CD4-positive, alpha-beta T cell treated with Interleukin-15 for 4 hours (primary cell): ENCODE measurements at regions not wholly inside any gene's neighbourhood (a gene's known extent, or its start where the extent isn't known, plus 50 kb on each side); places are given as distances from the start of the nearest gene placed in this dataset.
"Not testable (repeated sequence)": the region's sequence is repeated elsewhere in the genome, so short reads cannot be mapped to it uniquely, and the experiment has no call there.

Experiments
- DNase-seq: peaks from one replicate; pipeline ENCODE4 v3.0.0-alpha.2; 2020; ENCODE audit warnings: low spot score

GRCh38 chr6:113707194-113707593, 150.0 kb upstream of the MARCKS start:
- no peak for DNase-seq

- DNase-seq, result no peak
These were observed 147.1 kb upstream of the MARCKS start for GRCh38 chr6:113709936-113710509.

GRCh38 chr6:113713665-113714064, 143.5 kb upstream of the MARCKS start:
- DNase-seq, result no peak

- DNase-seq, result no peak
These were observed 138.6 kb upstream of the MARCKS start for GRCh38 chr6:113718588-113718987.

- DNase-seq, result no peak
These were observed 138.1 kb upstream of the MARCKS start for GRCh38 chr6:113719064-113719463.

- DNase-seq, result no peak
These were observed 137.6 kb upstream of the MARCKS start for GRCh38 chr6:113719545-113719944.

- DNase-seq, result no peak
These were observed 134.0 kb upstream of the MARCKS start for GRCh38 chr6:113723182-113723581.

GRCh38 chr6:113724927-113725326, 132.2 kb upstream of the MARCKS start:
- DNase-seq, result not testable (repeated sequence)

GRCh38 chr6:113731541-113731940, 125.6 kb upstream of the MARCKS start:
- DNase-seq, result no peak

GRCh38 chr6:113732384-113732966, 124.7 kb upstream of the MARCKS start:
- no peak for DNase-seq

- DNase-seq, result no peak
These were observed 123.8 kb upstream of the MARCKS start for GRCh38 chr6:113733381-113733780.

- DNase-seq, result no peak
These were observed 122.2 kb upstream of the MARCKS start for GRCh38 chr6:113734982-113735381.

GRCh38 chr6:113735491-113735890, 121.7 kb upstream of the MARCKS start:
- DNase-seq, result no peak

GRCh38 chr6:113736978-113737377, 120.2 kb upstream of the MARCKS start:
- no peak for DNase-seq

- no peak for DNase-seq
These were observed 118.0 kb upstream of the MARCKS start for GRCh38 chr6:113739041-113739655.

- no peak for DNase-seq
These were observed 115.5 kb upstream of the MARCKS start for GRCh38 chr6:113741651-113742050.

GRCh38 chr6:113742342-113742741, 114.8 kb upstream of the MARCKS start:
- DNase-seq, result no peak

- no peak for DNase-seq
These were observed 112.3 kb upstream of the MARCKS start for GRCh38 chr6:113744861-113745260.

GRCh38 chr6:113750151-113750855, 106.8 kb upstream of the MARCKS start:
- no peak for DNase-seq

- DNase-seq, result no peak
These were observed 102.9 kb upstream of the MARCKS start for GRCh38 chr6:113754291-113754690.

GRCh38 chr6:113755449-113756289, 101.5 kb upstream of the MARCKS start:
- no peak for DNase-seq

GRCh38 chr6:113756290-113756665, 100.9 kb upstream of the MARCKS start:
- no peak for DNase-seq
